Stomach (tissue), 4 donors: ENCODE measurements at regions not wholly inside any gene's neighbourhood (a gene's known extent, or its start where the extent isn't known, plus 50 kb on each side); places are given as distances from the start of the nearest gene placed in this dataset.

ENCODE experiments used
- POLR2A ChIP-seq, 4 donors: fragments of 450-650 bp; IDR thresholded peaks; one replicate each; pipeline ENCODE4 v1.6.1; 2016; ENCODE audit warnings: antibody characterized with exemption in 4 of 4, control low read depth in 2 of 4, mild to moderate bottlenecking in 1 of 4, moderate library complexity in 1 of 4
- POLR2AphosphoS5 ChIP-seq, 3 donors: sonication (generic); formaldehyde crosslinking; IDR thresholded peaks; one replicate each; pipeline ENCODE4 v1.6.1; 2016; ENCODE audit warnings: antibody characterized with exemption in 3 of 3
- TF ChIP-seq, protein P1 (sequence below), 7 experiments: fragments of 450-650 bp in 4 of 7; fragments of 200-600 bp in 3 of 7; sonication (generic) in 3 of 7; IDR thresholded peaks; one replicate each; pipeline ENCODE4 v1.5.1; 2016 to 2019; ENCODE audit warnings: antibody characterized with exemption in 7 of 7, control low read depth in 2 of 7, mild to moderate bottlenecking in 1 of 7

DNA sequence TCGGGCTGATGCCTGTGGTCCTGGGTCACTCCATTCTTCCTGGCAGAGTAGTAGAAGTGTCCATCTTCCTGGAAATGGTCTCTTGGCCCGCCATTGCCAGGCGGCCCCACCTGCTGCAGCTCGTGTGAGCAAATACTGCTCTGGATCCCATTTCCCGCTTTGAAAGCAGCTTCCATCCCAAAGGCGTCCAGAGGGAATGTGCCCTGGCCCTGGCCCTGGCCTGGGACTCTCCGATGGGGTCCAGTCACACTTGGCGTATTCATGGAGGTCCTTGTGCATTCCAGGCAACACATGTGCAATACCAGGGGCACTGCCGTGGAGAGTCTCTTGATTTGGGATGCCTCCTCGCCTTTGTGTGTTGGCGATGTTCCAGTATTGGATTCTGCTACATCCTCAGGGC lies 111.1 kb downstream of the SNRPN start:
- TF ChIP-seq, protein P1, sequence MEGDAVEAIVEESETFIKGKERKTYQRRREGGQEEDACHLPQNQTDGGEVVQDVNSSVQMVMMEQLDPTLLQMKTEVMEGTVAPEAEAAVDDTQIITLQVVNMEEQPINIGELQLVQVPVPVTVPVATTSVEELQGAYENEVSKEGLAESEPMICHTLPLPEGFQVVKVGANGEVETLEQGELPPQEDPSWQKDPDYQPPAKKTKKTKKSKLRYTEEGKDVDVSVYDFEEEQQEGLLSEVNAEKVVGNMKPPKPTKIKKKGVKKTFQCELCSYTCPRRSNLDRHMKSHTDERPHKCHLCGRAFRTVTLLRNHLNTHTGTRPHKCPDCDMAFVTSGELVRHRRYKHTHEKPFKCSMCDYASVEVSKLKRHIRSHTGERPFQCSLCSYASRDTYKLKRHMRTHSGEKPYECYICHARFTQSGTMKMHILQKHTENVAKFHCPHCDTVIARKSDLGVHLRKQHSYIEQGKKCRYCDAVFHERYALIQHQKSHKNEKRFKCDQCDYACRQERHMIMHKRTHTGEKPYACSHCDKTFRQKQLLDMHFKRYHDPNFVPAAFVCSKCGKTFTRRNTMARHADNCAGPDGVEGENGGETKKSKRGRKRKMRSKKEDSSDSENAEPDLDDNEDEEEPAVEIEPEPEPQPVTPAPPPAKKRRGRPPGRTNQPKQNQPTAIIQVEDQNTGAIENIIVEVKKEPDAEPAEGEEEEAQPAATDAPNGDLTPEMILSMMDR (IDR thresholded peaks at IDR 0.05): no peak
- no peak for TF ChIP-seq POLR2A (IDR thresholded peaks at IDR 0.05)
- TF ChIP-seq POLR2AphosphoS5 (IDR thresholded peaks at IDR 0.05): no peak
